Peyer's patch (tissue), 4 donors: ENCODE measurements at regions not wholly inside any gene's neighbourhood (a gene's known extent, or its start where the extent isn't known, plus 50 kb on each side); places are given as distances from the start of the nearest gene placed in this dataset.

Experiments
- DNase-seq, 3 donors: peaks; one replicate each; pipeline ENCODE4 v3.0.0-alpha.2; 2017 to 2019
- H3K27ac ChIP-seq, 4 donors: fragments of 200-600 bp; sonication (generic); one replicate each; pipeline ENCODE4 v1.5.1; 2016 to 2019
- H3K27me3 ChIP-seq, 2 donors: fragments of 200-600 bp; sonication (generic); one replicate each; pipeline ENCODE4 v1.5.1; 2019
- H3K36me3 ChIP-seq, 3 donors: fragments of 200-600 bp; sonication (generic); one replicate each; pipeline ENCODE4 v1.5.1; 2016 to 2019
- H3K4me1 ChIP-seq, 4 donors: fragments of 200-600 bp; sonication (generic); one replicate each; pipeline ENCODE4 v1.5.1; 2016 to 2019
- H3K4me3 ChIP-seq, 4 donors: fragments of 200-600 bp; sonication (generic); 1 replicate in 3 of 4; 2 replicates in 1 of 4; pipeline ENCODE4 v1.5.1; 2016 to 2019; ENCODE audit warnings: mild to moderate bottlenecking in 1 of 4
- H3K9me3 ChIP-seq, 4 donors: fragments of 200-600 bp; sonication (generic); one replicate each; pipeline ENCODE4 v1.5.1; 2016 to 2019; ENCODE audit warnings: mild to moderate bottlenecking in 1 of 4
- POLR2A ChIP-seq, 2 donors: fragments of 450-650 bp; IDR thresholded peaks; one replicate each; pipeline ENCODE4 v1.5.1; 2017; ENCODE audit warnings: antibody characterized with exemption in 2 of 2, mild to moderate bottlenecking in 2 of 2, moderate library complexity in 2 of 2
- TF ChIP-seq, protein P1 (sequence below), 6 experiments: fragments of 450-650 bp in 4 of 6; fragments of 200-600 bp in 2 of 6; sonication (generic) in 1 of 6; IDR thresholded peaks; one replicate each; pipeline ENCODE4 v1.5.1; 2017 to 2019; ENCODE audit warnings: antibody characterized with exemption in 6 of 6, mild to moderate bottlenecking in 3 of 6, moderate library complexity in 1 of 6

DNA sequence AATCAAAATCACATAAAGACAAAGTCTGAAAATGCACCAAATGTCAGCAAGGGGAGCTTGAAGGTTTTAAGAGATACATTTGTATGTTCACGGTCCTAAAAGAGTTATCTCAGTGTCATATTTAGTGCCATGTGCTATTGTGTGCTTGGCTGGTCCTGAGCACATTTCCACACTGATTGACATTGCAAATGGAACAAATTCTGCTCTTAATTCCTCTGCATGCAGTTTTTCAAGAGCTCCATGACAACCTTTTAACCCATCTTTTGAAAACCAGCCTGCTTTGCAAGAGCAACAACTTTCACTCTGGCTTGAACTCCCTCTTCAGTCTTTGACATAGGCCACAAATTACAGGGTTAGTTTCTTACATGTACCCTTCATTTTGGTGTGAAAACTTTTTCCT, 175.4 kb upstream of the ACTBL2 start:
- H3K27ac ChIP-seq = no peak overlapping the region
- no peak overlapping the region for H3K4me3 ChIP-seq
- TF ChIP-seq POLR2A (IDR thresholded peaks at IDR 0.05) = no peak
- TF ChIP-seq, protein P1, sequence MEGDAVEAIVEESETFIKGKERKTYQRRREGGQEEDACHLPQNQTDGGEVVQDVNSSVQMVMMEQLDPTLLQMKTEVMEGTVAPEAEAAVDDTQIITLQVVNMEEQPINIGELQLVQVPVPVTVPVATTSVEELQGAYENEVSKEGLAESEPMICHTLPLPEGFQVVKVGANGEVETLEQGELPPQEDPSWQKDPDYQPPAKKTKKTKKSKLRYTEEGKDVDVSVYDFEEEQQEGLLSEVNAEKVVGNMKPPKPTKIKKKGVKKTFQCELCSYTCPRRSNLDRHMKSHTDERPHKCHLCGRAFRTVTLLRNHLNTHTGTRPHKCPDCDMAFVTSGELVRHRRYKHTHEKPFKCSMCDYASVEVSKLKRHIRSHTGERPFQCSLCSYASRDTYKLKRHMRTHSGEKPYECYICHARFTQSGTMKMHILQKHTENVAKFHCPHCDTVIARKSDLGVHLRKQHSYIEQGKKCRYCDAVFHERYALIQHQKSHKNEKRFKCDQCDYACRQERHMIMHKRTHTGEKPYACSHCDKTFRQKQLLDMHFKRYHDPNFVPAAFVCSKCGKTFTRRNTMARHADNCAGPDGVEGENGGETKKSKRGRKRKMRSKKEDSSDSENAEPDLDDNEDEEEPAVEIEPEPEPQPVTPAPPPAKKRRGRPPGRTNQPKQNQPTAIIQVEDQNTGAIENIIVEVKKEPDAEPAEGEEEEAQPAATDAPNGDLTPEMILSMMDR (IDR thresholded peaks at IDR 0.05) = no peak
- no peaks in the 10 kb centered on the region for H3K4me1 ChIP-seq
- DNase-seq = no peak
- no peaks in the 10 kb centered on the region for H3K27me3 ChIP-seq
- no peaks in the 10 kb centered on the region for H3K9me3 ChIP-seq
- no peaks in the 10 kb centered on the region for H3K36me3 ChIP-seq

DNA sequence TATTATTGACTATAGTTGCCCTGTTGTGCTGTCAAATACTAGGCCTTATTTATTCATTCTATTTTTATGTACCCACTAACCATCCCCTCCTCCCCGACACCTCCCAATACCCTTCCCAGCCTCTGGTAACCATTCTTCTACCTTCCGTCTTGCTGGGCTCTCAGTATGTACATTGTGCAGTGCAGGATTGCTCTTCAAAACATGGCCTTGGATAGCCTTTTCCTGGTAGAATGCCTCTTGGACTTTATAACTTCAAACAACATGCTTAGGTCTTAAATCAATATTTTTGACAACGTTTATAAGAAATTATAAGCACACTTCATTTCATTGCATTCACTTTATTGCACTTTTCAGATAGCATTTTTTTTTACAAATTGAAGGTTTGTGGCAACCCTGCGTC, 172.6 kb upstream of the ACTBL2 start:
- Histone ChIP-seq H3K36me3 (no peaks in the 10 kb centered on the region), H3K27ac (no peak overlapping the region), H3K9me3 (no peaks in the 10 kb centered on the region), H3K4me1 (no peaks in the 10 kb centered on the region), H3K4me3 (no peak overlapping the region), H3K27me3 (no peaks in the 10 kb centered on the region)
- DNase-seq = no peak
- TF ChIP-seq POLR2A (IDR thresholded peaks at IDR 0.05) = no peak
- TF ChIP-seq, protein P1 (IDR thresholded peaks at IDR 0.05) = no peak

DNA sequence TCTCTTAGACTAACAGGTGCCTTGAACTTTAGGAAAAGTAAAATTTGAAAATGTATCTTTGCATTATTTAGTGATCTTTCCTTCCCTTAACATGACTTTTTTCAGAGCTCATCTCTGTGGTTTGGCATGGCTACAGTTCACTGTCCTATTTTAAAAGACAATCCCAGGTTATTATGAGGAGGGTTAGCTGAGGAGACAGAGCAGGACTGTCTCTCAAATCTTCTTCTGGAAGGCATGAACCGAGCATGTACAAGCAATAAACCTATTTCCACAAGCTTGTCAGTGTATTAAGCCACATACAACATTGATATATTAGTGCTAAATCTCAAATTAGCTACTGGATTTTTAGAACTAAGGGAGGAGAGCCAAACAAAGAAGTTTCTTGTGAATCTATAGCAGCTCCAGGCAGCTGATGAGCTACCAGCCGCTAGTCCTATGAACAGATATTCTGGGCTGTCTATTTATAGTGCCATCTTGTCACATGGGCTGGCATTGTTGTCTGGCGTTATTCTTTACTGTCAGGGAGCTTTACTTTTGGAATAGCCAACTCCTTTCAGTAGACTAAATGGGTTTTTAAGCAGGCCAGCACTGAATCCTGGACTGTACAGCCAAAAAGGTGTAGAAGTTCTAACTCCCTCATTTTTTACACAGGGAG, 171.2 kb upstream of the ACTBL2 start:
- no peak for DNase-seq
- no peak overlapping the region for H3K27ac ChIP-seq
- no peak overlapping the region for H3K4me3 ChIP-seq
- TF ChIP-seq POLR2A (IDR thresholded peaks at IDR 0.05) = no peak
- TF ChIP-seq, protein P1 (IDR thresholded peaks at IDR 0.05) = no peak
- no peaks in the 10 kb centered on the region for H3K36me3 ChIP-seq
- no peaks in the 10 kb centered on the region for H3K27me3 ChIP-seq
- H3K4me1 ChIP-seq = no peaks in the 10 kb centered on the region
- H3K9me3 ChIP-seq = no peaks in the 10 kb centered on the region

DNA sequence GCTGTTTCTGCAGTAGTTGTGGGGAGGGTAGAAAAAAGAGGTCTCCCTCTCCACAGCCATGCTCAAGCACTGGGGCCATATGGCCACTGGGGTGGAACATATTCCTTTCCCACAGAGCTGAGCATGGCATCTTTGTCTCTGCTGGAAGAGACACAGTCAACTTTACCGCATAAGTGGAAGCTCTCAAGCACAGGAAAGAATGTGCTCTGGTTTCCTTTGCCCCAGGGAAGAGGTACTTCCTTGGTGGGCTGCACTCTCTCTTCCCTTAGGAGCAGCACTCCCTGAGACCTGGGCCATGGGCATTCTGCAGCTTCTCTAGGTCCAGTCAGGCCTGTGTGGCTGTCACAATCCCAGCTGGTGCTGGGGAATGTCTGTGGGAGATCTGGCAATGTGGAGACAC, 168.5 kb upstream of the ACTBL2 start:
- H3K4me3 ChIP-seq = no peak overlapping the region
- H3K36me3 ChIP-seq = no peaks in the 10 kb centered on the region
- no peak overlapping the region for H3K27ac ChIP-seq
- DNase-seq = no peak
- H3K27me3 ChIP-seq = no peaks in the 10 kb centered on the region
- H3K4me1 ChIP-seq = no peaks in the 10 kb centered on the region
- TF ChIP-seq, protein P1 (IDR thresholded peaks at IDR 0.05) = no peak
- TF ChIP-seq POLR2A (IDR thresholded peaks at IDR 0.05) = no peak
- H3K9me3 ChIP-seq = no peaks in the 10 kb centered on the region

DNA sequence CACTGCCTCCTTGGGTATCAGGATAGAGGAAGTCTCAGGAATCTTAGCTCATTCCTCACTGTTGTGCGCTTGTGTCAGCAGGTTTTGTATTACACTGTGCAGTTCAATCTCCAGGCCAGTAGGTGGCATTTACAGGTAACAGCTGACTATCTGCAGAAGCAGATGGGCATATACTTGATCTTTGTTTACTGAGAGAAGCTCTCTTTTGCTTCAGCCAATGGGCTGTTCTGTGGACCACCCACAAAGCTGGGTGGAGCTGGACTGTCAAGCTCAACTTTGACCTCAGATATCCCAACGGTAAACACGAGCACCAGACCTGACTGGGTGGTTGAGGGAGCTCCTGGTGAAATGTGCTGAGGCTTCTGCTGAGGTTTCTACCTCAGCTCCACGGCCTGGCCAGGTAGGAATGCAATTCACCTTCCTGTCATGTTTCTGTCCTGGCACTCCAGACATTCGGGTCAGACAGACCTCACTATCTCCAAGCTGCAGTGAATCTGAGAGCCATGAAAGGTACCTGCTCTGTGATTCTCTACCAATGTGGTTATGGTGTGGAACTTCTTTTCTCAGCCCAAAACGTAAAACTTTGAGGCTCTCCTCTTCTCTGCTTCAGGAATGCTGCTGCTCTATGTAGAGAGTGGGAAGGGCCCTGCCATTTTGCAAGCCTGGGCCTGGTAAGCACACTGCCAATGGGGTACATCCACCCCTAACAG, 167.9 kb upstream of the ACTBL2 start:
- H3K27me3 ChIP-seq = no peaks in the 10 kb centered on the region
- no peaks in the 10 kb centered on the region for H3K4me1 ChIP-seq
- H3K9me3 ChIP-seq = no peaks in the 10 kb centered on the region
- TF ChIP-seq POLR2A (IDR thresholded peaks at IDR 0.05) = no peak
- TF ChIP-seq, protein P1 (IDR thresholded peaks at IDR 0.05) = peak in 5 of 6 experiments; percentile 27 to 75 (median 72)
- no peaks in the 10 kb centered on the region for H3K36me3 ChIP-seq
- no peak overlapping the region for H3K4me3 ChIP-seq
- peak in 1 of 3 donors; percentile 61 for DNase-seq
- no peak overlapping the region for H3K27ac ChIP-seq
